PC-3 (cell line): ENCODE measurements at regions not wholly inside any gene's neighbourhood (a gene's known extent, or its start where the extent isn't known, plus 50 kb on each side); places are given as distances from the start of the nearest gene placed in this dataset.
A peak's percentile ranks its signal among the peaks of the same experiment; 100 is the strongest.

Source experiments
- ATAC-seq: fragments of 200-7000 bp; cut with Tn5 transposase; 2 replicates; pipeline ENCODE4 v1.9.1; 2020; ENCODE audit warnings: mild to moderate bottlenecking, moderate library complexity
- BruUV-seq: library from RNA; stranded (reverse); fragments of 400-500 nt; replicated peaks from 2 replicates; lab custom pipeline; 2021; lab: Mats Ljungman, UMichigan
- CTCF ChIA-PET: fragments of 300-600 bp; sonication (Branson Sonifier 250); formaldehyde crosslinking; loops from one replicate; lab custom pipeline; 2022; ENCODE audit warnings: antibody characterized with exemption; lab: Charles Lee
- POLR2A ChIA-PET: fragments of 300-600 bp; sonication (Branson Sonifier 250); formaldehyde crosslinking; loops from one replicate; lab custom pipeline; 2022; ENCODE audit warnings: antibody characterized with exemption; ENCODE audit not compliant: unreplicated experiment; lab: Charles Lee
- DNase-seq: peaks from one replicate; pipeline ENCODE4 v3.0.0-alpha.2; 2015
- H2AFZ ChIP-seq: fragments of 300-600 bp; sonication (generic); 2 replicates; pipeline ENCODE4 v1.6.0; 2016; ENCODE audit warnings: antibody characterized with exemption, low read length
- H3F3A ChIP-seq: fragments of 300-600 bp; sonication (generic); one replicate; pipeline ENCODE4 v1.6.0; 2017; ENCODE audit warnings: antibody characterized with exemption, low read length, control low read depth, mild to moderate bottlenecking; ENCODE audit not compliant: unreplicated experiment
- H3K27ac ChIP-seq: fragments of 300-600 bp; sonication (generic); 2 replicates; pipeline ENCODE4 v1.5.1; 2016; ENCODE audit warnings: mild to moderate bottlenecking, low read length
- H3K27me3 ChIP-seq: fragments of 300-600 bp; sonication (generic); 2 replicates; pipeline ENCODE4 v1.6.1; 2016; ENCODE audit warnings: low read length, mixed read lengths
- H3K36me3 ChIP-seq: fragments of 300-600 bp; sonication (generic); 2 replicates; pipeline ENCODE4 v1.6.1; 2016; ENCODE audit warnings: low read depth, mixed run types, low read length, mixed read lengths
- H3K4me1 ChIP-seq: fragments of 300-600 bp; sonication (generic); 2 replicates; pipeline ENCODE4 v1.5.1; 2016; ENCODE audit warnings: low read length; ENCODE audit not compliant: insufficient read depth
- H3K4me2 ChIP-seq: fragments of 300-600 bp; sonication (generic); 2 replicates; pipeline ENCODE4 v1.6.0; 2016; ENCODE audit warnings: low read length
- H3K4me3 ChIP-seq: fragments of 300-600 bp; sonication (generic); 2 replicates; pipeline ENCODE4 v1.5.1; 2016; ENCODE audit warnings: mild to moderate bottlenecking, low read length, mixed read lengths
- H3K79me2 ChIP-seq: fragments of 300-600 bp; sonication (generic); 2 replicates; pipeline ENCODE4 v1.6.1; 2017; ENCODE audit warnings: low read length, mixed read lengths
- H3K9ac ChIP-seq: fragments of 300-600 bp; sonication (generic); 2 replicates; pipeline ENCODE4 v1.6.0; 2016; ENCODE audit warnings: mild to moderate bottlenecking, low read length
- H3K9me2 ChIP-seq: fragments of 300-600 bp; sonication (generic); replicated peaks from 2 replicates; pipeline ENCODE4 v1.6.1; 2016; ENCODE audit warnings: mixed run types, low read length, mixed read lengths
- H3K9me3 ChIP-seq: fragments of 300-600 bp; sonication (generic); 2 replicates; pipeline ENCODE4 v1.6.1; 2016; ENCODE audit warnings: low read length, mixed read lengths
- H4K20me1 ChIP-seq: fragments of 300-600 bp; sonication (generic); 2 replicates; pipeline ENCODE4 v1.6.1; 2016; ENCODE audit warnings: low read length, mixed read lengths
- EZH2 ChIP-seq: fragments of 300-600 bp; sonication (generic); IDR thresholded peaks from one replicate; pipeline ENCODE4 v1.6.1; 2017; ENCODE audit warnings: antibody characterized with exemption, mild to moderate bottlenecking, low read length; ENCODE audit not compliant: unreplicated experiment
- EZH2phosphoT487 ChIP-seq: fragments of 300-600 bp; sonication (generic); IDR thresholded peaks from 2 replicates; pipeline ENCODE4 v1.6.1; 2018; ENCODE audit warnings: mild to moderate bottlenecking, antibody characterized with exemption, low read length, borderline replicate concordance
- intact Hi-C: fragments of 100-400 bp; cut with micrococcal nuclease; formaldehyde crosslinking; loops from 2 replicates; pipeline ENCODE4 v1.9.0; 2023
- TF ChIP-seq, protein P1 (sequence below): fragments of 300-600 bp; sonication (generic); conservative IDR thresholded peaks from 2 replicates; pipeline ENCODE4 v1.5.1; 2017; ENCODE audit warnings: antibody characterized with exemption, low read depth, mild to moderate bottlenecking, low read length

DNA sequence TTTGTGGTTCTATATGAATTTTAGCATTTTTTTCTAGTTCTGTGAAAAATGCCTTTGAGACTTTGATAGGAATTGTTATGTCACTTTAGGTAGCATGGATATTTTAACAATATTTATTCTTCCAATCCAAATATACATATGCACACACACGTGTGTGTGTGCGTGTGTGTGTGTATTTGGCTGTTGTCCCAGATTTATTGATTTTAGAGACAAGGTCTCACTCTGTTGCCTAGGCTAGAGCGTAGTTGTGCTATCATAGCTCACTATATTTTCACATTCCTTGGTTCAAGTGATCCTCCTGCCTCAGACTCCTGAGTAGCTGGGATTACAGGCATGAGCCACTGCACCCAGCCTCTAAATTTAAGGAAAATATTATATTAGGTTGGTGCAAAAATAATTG is 162.5 kb upstream of the TRIM24 start:
- H3F3A ChIP-seq: no peaks in the 10 kb centered on the region
- no peak overlapping the region for H3K9ac ChIP-seq
- no peaks in the 10 kb centered on the region for H3K79me2 ChIP-seq
- H3K4me1 ChIP-seq: no peaks in the 10 kb centered on the region
- no peaks in the 10 kb centered on the region for H3K9me3 ChIP-seq
- TF ChIP-seq, protein P1, sequence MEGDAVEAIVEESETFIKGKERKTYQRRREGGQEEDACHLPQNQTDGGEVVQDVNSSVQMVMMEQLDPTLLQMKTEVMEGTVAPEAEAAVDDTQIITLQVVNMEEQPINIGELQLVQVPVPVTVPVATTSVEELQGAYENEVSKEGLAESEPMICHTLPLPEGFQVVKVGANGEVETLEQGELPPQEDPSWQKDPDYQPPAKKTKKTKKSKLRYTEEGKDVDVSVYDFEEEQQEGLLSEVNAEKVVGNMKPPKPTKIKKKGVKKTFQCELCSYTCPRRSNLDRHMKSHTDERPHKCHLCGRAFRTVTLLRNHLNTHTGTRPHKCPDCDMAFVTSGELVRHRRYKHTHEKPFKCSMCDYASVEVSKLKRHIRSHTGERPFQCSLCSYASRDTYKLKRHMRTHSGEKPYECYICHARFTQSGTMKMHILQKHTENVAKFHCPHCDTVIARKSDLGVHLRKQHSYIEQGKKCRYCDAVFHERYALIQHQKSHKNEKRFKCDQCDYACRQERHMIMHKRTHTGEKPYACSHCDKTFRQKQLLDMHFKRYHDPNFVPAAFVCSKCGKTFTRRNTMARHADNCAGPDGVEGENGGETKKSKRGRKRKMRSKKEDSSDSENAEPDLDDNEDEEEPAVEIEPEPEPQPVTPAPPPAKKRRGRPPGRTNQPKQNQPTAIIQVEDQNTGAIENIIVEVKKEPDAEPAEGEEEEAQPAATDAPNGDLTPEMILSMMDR: no peak
- no peak for TF ChIP-seq EZH2phosphoT487
- TF ChIP-seq EZH2: no peak
- H3K27ac ChIP-seq: no peak overlapping the region
- BruUV-seq: no TSS peak
- no peaks in the 10 kb centered on the region for H3K27me3 ChIP-seq
- no peaks in the 10 kb centered on the region for H3K36me3 ChIP-seq
- H3K9me2 ChIP-seq: no peaks in the 10 kb centered on the region
- ATAC-seq (no peak), DNase-seq (no peak)
- ChIA-PET CTCF (no interaction called here), POLR2A (no interaction called here)
- intact Hi-C loops: no loop called here
- no peak overlapping the region for H3K4me3 ChIP-seq
- H2AFZ ChIP-seq: no peak overlapping the region
- no peaks in the 10 kb centered on the region for H4K20me1 ChIP-seq
- H3K4me2 ChIP-seq: no peak overlapping the region

DNA sequence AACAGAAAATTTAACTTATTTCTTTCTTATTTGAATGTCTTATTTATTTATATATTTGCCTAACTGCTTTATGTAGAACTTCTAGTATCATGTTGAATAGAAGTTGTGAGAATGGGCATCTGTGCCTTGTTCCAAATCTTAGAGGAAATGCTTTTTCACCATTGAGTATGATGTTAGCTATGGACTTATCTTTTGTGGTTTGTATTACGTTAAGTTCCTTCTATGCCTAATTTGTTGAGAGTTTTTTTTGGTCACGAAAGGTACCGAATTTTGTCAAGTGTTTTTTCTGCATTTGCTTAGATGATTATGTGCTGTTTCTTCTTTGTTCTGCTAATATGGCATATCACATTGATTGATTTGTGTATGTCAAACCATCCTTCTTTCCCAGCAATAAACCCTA is 161.0 kb upstream of the TRIM24 start:
- ATAC-seq: no peak
- H3K27ac ChIP-seq: no peak overlapping the region
- DNase-seq: no peak
- H3K9ac ChIP-seq: no peak overlapping the region
- no peak overlapping the region for H2AFZ ChIP-seq
- CTCF ChIA-PET: no interaction called here
- BruUV-seq: no TSS peak
- no peaks in the 10 kb centered on the region for H3K9me2 ChIP-seq
- TF ChIP-seq EZH2 (no peak), EZH2phosphoT487 (no peak)
- TF ChIP-seq, protein P1: no peak
- H3K79me2 ChIP-seq: no peaks in the 10 kb centered on the region
- no peaks in the 10 kb centered on the region for H4K20me1 ChIP-seq
- no peak overlapping the region for H3K4me3 ChIP-seq
- H3F3A ChIP-seq: no peaks in the 10 kb centered on the region
- H3K36me3 ChIP-seq: no peaks in the 10 kb centered on the region
- H3K4me2 ChIP-seq: no peak overlapping the region
- POLR2A ChIA-PET: interaction anchor here (0.7 kb wide), 1 partner anchor 1875 kb away, joined by 9 read pairs; no protein-coding TSS in a partner anchor
- H3K9me3 ChIP-seq: no peaks in the 10 kb centered on the region
- intact Hi-C loops: no loop called here
- H3K27me3 ChIP-seq: no peaks in the 10 kb centered on the region
- H3K4me1 ChIP-seq: no peaks in the 10 kb centered on the region

DNA sequence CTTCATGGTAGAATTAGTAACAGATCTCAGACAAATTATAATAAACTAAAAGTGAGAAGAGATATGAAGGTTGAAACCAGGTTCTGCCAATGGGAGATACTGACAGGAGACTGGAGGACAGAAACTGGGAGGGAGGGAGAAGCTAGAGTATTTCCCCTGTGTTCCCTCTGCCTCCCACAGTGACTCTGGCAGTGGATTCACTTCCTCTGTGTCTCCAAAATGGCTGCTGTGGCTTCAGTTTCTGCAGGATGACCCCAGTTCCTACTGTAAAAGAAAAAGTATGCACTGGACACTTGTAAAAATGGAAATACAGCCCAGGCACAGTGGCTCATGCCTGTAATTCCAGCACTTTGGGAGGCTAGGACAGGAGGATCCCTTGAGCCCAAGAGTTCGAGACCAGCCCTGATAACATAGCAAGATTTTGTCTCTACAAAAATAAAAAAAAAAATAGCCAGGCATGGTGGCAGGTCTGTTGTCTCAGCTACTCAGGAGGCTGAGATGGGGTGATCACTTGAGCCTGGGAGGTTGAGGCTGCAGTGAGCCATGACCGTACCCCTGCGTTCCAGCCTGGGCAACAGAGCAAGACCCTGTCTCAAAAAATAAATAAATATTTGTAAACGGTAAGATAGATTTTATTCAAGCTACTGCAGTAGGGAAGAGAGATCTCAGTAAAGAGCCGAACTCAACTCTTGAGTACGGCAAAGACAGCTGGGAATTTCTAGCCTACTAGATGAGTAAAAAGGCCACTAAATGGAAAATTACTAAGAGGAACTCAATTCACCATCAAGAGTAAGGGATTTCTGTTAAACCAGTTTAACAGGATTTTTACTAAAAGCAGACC is 156.6 kb upstream of the TRIM24 start:
- no peaks in the 10 kb centered on the region for H3K4me1 ChIP-seq
- H3K4me3 ChIP-seq: no peak overlapping the region
- H3K9me3 ChIP-seq: no peaks in the 10 kb centered on the region
- H3K27ac ChIP-seq: no peak overlapping the region
- no TSS peak for BruUV-seq
- no peak overlapping the region for H3K9ac ChIP-seq
- ATAC-seq: no peak; the same call in 1 of the 2 replicates
- no peak overlapping the region for H2AFZ ChIP-seq
- peak; percentile 84 for DNase-seq
- H3K9me2 ChIP-seq: no peaks in the 10 kb centered on the region
- intact Hi-C loops: no loop called here
- ChIA-PET POLR2A (no interaction called here), CTCF (no interaction called here)
- H3K4me2 ChIP-seq: 0 out of 2 replicates have a peak overlapping the region, but pooled peaks have one; percentile 7
- TF ChIP-seq EZH2phosphoT487 (no peak), EZH2 (no peak)
- TF ChIP-seq, protein P1: no peak
- no peaks in the 10 kb centered on the region; the same call in 1 of the 2 replicates for H3K36me3 ChIP-seq
- no peaks in the 10 kb centered on the region for H4K20me1 ChIP-seq
- H3F3A ChIP-seq: no peaks in the 10 kb centered on the region
- H3K79me2 ChIP-seq: no peaks in the 10 kb centered on the region
- no peaks in the 10 kb centered on the region for H3K27me3 ChIP-seq
